Stomach (tissue), 4 donors: ENCODE measurements at regions not wholly inside any gene's neighbourhood (a gene's known extent, or its start where the extent isn't known, plus 50 kb on each side); places are given as distances from the start of the nearest gene placed in this dataset.

Experiments
- EP300 ChIP-seq: sonication (generic); formaldehyde crosslinking; IDR thresholded peaks from one replicate; pipeline ENCODE4 v1.6.1; 2017; ENCODE audit warnings: antibody characterized with exemption
- POLR2A ChIP-seq, 4 donors: fragments of 450-650 bp; IDR thresholded peaks; one replicate each; pipeline ENCODE4 v1.6.1; 2016; ENCODE audit warnings: antibody characterized with exemption in 4 of 4, control low read depth in 2 of 4, mild to moderate bottlenecking in 1 of 4, moderate library complexity in 1 of 4
- POLR2AphosphoS5 ChIP-seq, 3 donors: sonication (generic); formaldehyde crosslinking; IDR thresholded peaks; one replicate each; pipeline ENCODE4 v1.6.1; 2016; ENCODE audit warnings: antibody characterized with exemption in 3 of 3
- TF ChIP-seq, protein P1 (sequence below), 7 experiments: fragments of 450-650 bp in 4 of 7; fragments of 200-600 bp in 3 of 7; sonication (generic) in 3 of 7; IDR thresholded peaks; one replicate each; pipeline ENCODE4 v1.5.1; 2016 to 2019; ENCODE audit warnings: antibody characterized with exemption in 7 of 7, control low read depth in 2 of 7, mild to moderate bottlenecking in 1 of 7

DNA sequence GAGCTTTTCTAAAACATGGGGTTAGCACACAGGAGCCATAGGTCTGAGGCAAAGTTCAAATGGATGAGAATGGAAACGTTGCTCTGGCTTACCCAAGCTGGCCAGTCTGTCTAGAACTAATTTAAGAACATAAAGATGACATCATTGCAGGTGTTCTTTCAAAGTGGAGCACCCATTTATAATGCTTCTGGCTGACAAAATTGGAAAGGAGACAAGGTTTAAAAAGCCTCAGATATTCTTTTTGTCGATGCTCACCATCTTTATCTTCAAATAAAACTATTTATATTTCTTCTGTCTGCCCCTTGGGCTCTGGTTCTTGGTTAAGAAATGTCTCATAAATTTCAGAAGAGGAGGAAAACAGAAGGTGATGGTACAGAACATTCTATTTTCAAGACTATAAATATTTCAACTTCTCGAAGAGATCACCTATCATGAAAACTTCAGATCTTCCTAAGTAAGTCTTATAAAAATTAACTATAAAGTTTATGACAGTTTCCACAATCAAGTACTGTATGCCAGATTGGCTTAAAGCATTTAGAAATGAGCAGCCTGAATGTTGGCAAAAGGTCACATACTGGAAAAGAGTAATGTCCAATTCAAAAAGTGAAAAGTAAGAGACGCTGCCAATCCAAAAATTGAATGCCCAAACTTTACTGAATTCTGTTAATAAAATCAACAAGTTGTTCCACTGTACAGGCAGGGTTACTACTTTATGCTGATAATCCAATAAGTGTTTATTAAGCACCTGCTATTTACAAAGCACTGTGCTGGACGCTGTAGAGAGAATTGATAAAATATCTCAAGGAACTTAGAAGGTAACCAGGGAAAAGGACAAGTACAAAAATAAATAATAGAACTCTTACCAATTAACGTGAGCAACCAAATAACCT is 92.0 kb downstream of the ETS2 start:
- TF ChIP-seq, protein P1, sequence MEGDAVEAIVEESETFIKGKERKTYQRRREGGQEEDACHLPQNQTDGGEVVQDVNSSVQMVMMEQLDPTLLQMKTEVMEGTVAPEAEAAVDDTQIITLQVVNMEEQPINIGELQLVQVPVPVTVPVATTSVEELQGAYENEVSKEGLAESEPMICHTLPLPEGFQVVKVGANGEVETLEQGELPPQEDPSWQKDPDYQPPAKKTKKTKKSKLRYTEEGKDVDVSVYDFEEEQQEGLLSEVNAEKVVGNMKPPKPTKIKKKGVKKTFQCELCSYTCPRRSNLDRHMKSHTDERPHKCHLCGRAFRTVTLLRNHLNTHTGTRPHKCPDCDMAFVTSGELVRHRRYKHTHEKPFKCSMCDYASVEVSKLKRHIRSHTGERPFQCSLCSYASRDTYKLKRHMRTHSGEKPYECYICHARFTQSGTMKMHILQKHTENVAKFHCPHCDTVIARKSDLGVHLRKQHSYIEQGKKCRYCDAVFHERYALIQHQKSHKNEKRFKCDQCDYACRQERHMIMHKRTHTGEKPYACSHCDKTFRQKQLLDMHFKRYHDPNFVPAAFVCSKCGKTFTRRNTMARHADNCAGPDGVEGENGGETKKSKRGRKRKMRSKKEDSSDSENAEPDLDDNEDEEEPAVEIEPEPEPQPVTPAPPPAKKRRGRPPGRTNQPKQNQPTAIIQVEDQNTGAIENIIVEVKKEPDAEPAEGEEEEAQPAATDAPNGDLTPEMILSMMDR (IDR thresholded peaks at IDR 0.05) = no peak
- TF ChIP-seq POLR2AphosphoS5 (IDR thresholded peaks at IDR 0.05) (no peak), POLR2A (IDR thresholded peaks at IDR 0.05) (no peak), EP300 (no peak)
